GM21576 (cell line): ENCODE measurements at regions not wholly inside any gene's neighbourhood (a gene's known extent, or its start where the extent isn't known, plus 50 kb on each side); places are given as distances from the start of the nearest gene placed in this dataset.

Experiments used
- ATAC-seq: cut with Tn5 transposase; IDR thresholded peaks from one replicate; pipeline ENCODE4 v1.9.1; 2021; ENCODE audit warnings: mild to moderate bottlenecking, moderate library complexity; ENCODE audit not compliant: unreplicated experiment

DNA sequence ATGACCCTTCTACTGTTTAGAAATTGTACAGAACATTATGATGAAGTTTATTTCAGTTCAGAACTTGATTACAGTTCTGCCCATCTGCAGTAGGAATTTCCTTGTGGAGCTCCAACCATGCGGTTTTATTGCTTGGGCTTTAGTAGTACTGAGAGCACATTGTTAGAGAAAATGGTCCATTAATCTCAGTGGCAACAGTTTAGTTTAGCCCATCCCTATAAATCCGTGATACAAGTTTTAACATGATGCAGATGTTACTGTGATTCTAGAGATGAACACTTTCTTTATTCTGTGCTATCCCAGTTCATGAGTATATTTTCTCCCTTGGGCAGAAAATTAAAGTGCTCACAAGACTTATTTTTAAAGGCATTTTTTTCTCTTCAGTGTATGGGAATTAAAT lies 84.8 kb upstream of the FZD8 start:
- no peak for ATAC-seq

DNA sequence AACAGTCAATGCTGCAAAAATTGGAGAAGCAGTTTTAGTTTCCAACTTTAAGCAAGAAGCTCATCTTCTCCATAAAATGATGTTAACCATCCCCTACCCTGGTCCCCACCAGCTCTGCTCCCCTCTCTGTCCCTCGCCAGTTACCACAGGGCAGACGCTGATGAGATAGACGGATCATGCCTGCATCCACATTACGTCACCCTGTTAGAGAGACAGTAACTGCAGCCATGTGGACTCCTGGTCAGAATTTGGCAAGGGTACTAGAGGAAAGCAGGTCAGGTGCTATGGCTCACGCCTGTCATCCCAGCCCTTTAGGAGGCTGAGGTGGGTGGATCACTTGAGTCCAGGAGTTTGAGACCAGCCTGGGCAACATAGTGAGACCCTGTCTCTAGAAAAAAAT lies 81.9 kb upstream of the FZD8 start:
- no peak for ATAC-seq

DNA sequence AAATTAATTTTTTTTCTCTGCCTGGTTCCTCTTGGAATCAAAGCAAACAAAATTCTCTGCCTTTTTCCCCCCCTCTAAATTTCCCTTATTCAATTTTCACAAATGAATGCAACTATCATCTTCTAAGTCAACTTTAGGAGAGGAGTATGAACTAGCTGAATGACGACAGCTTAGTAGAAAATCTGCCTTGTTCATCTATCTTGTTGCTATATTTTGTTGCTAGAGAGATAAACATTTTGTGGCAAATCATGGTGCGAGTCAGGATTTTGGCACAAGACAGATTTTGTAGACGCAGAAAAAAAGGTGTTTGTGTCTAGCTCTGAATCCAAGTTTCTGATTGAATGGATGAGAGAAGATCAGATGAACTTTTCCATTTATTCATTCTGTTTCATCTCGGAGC lies 81.0 kb upstream of the FZD8 start:
- no peak for ATAC-seq

DNA sequence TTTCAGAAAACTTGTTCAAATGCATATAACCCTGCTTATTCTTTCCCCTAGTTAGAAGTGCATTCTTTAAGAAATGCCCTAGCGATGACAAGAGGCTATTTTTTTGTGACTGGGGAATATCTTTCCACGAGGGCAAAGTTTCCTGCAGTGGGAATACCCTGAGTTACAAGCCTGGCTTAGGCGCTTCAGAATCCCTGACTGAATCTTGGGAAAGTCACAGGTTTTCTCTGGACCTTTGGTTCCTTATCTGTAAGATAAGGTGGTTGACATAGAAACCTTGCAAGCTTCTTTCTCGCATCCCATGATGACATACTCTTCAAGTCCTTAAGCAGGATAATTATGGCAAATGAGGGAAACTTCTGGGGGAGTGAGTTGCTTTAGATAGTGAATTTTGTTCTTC lies 80.5 kb upstream of the FZD8 start:
- no peak for ATAC-seq

DNA sequence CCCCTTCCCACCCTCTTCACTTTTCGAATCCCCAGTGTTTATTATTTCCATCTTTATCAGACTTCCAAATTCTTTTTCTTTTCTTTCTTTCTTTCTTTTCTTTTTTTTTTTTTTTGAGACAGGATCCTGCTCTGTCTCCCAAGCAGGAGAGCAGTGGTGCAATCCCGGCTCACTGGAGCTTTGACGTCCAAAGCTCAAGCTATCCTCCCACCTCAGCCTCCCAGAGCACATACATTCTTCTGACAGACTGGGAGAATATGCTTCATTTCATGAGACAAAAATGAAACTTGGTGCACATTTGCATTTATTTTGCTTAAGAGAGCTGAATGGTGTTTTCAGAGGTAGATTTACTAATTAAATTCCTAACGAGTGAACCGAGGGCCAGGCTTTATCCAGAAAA lies 80.1 kb upstream of the FZD8 start:
- ATAC-seq = no peak

DNA sequence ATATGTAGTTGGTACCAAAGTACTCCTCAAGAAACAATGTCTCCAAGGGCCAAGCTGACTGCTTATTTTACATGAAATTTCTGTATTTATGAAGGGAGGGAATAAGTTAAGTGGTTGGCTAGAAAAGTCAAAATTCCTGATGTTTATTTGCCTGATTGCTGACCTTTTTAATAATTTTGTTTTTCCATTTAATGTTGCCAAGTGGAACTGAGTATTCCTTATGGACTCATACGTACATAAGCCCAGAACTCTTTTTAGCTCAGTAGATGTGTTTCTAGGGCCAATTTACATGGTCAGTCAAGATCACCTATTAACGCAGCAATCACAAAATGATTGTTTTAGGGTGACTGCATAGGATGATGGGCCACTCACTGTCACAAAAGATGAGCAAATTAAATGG lies 78.3 kb upstream of the FZD8 start:
- no peak for ATAC-seq

DNA sequence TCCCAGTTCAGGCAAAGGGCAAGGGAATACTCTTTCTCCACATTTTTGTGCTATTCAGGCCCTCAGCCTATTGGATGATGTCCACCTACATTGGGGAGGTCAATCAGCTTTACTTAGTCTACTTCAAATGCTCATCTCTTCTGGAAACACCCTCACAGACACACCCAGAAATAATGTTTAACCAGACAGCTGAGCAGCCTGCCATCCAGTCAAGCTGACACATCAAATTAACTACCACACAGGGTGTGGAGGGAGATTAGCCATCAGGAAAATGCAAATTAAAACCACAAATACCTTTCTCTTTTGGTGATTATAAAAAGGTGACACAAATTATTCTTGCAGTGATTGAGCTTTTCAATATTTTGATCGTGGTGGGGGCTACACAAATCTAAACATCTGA lies 74.7 kb upstream of the FZD8 start:
- ATAC-seq = no peak

DNA sequence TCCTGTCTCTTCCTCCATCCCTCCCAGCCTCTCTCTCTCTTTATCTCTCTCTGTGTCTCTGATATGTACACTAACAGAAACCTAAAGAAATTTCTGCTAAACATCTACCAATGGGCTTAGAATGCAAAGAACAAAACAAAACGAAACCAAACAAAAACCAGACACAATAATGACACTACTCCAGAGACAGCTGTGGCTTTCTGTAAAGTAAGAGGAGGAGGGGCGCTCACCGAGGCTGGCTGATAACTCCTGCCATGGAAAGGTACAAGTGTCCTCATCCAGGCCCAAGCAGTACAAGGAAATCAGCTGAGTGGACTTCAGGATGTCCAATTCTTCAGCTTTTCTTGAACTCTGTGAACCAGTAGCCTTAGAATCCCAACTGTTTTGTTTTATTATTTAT lies 70.4 kb upstream of the FZD8 start:
- no peak for ATAC-seq

DNA sequence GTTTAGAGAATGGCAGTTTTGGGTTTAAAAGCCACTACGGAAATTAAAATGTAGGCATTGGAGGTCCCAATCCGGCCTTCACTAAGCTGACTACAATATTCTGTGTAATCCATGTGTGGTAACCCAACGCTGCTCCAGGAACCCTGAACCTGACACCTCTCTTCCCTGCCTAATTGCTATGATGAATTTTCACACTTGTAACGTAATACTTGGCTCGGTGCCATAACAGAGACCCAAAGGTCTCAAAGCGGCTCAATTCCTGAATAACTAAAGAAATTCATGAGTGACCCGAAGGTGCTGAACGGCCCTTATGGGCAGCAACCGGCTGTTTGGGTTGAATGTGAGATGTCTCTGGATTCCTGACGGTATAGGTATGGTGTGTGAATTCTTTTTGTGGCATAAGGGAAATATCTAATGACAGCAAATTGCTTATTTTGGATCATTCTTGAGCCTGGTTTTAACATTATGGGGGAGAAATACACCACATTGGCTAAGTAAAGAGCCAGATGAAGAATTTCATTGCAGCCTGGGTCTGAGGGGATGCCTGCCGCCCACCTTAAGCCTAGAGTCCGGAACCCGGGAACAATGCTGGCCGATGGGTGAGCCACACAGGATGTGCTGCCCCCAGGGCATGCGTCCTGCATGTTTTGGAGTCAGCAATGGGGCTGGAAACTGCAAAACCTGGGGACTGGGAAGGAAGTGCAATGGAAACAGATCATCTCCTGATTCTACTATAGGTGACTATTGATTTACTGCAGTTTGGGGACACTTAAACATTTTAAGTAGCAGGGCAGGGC lies 69.7 kb upstream of the FZD8 start:
- no peak for ATAC-seq

DNA sequence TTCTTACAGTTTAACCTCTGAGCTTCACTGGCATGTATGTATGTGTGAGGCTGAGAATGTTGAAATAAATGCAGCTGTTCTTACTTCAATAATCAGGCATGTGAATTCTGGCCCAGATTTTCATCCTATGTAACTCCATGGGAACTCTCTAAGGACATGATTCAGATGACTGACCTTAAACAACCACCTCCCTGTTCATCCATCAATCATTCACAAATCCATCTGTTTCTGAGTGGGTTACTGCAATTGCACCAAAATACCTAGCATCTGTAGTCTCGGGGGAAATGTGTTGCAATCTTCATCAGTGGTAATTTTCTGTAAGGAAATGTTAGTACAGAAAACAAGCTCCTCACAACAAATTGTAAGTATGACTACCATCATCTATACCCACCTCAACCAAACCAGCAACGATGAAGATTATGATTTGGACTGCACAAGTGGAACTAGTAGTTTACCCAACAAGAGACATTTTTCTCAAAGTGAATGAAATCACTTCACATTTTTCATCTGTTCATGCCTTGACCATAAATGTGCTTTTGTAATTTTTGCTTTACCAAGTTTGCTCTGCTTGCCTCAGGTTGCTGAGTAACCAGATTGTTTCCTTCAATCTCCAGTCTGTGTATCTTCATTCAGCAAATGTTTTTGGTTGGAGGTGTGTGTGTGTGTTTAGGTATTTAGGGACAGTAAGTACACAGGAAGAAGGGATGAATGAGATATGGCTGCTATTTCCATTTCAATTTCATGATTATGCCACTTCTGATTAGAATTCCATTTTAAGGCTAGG lies 65.7 kb upstream of the FZD8 start:
- no peak for ATAC-seq

DNA sequence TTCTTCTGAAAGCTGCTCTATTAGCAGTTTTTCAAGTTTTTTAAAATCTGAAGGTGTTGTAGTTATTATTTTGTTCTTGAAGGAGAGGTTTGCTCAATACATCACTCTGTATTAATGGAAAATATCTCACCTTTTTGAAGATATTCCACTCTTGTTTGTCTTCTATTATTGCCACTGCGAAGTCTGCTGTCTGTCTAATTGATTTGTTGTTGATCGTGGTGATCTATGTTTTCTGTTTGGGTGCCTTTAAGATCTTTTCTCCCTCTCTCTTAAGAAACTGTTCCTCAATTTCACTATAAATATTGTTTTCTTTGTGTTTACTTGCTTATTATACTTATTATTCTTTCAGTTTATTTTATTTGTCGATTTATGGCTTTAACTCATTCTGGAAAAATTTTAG lies 64.9 kb upstream of the FZD8 start:
- no peak for ATAC-seq

DNA sequence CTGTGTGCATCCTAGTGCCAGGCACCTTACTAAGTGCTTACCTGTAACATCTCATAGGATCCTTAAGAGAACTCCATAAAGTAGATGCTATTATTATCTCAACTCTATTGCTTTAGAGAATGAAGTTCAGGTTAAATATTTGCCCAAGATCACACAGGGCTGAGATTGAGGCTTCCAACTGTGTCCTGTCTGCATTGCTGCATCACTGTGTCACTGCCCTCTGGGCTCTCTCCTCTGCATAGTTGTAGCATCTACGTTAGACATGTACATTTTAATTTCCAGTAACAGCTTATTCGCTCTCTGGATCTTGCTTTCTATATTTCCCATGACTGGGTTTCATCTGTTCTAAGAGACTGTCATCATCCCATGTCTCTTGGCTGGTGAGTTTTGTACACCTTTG lies 63.6 kb upstream of the FZD8 start:
- ATAC-seq = no peak

DNA sequence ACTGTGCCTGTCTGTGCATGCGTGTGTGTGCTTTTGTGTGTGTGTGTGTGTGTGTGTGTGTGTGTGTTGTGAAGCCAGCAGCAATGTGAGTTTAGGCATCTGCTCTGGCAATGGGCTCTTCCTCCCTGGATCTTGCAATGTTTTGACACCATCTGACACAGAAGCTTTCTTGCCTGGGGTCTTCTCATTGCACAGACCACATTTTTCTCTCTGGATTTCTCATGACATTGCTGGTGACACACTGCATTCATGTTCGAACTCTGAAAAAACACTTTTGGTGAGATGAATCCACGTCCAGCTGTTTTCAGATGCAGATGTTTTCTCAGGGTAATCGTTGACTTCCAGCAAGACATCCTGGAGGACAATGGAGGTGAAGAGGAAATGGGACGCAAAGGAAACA lies 63.0 kb upstream of the FZD8 start:
- ATAC-seq = no peak

DNA sequence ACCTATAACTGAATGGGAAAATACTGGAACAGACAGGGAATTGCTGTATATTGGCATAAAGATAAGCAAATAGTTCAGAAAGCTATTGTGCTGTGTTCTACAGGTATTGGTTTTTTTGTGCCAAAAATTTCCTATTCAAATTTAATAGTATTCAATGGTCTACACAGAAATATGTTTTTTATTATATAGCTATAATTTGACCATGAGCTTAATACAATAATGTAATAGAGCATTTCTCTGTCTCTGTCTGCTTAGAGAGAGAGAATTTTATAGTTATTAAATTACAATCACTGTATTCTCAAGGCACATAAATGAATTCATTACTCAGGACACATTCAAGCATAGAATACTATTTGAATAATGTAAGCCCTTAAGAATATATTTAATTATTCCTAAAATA lies 62.3 kb upstream of the FZD8 start:
- ATAC-seq = no peak

DNA sequence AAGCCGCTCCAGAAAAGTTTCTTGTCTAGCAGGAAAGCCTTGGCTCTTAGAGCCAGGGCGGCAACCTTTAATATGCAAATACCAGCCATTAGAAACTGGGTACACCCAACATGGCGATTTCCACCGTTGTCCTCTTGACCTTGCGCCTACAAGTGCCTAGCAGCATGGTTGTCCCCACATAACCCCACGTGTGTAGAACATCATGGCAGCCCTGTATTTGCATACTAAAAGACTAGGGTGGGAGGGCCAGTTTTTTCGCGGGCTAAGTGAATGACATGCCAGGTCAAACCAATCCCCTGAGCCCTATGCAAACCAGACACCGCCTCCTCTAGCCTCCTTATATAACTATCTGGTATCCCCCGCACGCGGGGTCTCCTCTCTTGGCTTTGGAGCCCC lies 58.4 kb upstream of the FZD8 start:
- ATAC-seq = no peak

DNA sequence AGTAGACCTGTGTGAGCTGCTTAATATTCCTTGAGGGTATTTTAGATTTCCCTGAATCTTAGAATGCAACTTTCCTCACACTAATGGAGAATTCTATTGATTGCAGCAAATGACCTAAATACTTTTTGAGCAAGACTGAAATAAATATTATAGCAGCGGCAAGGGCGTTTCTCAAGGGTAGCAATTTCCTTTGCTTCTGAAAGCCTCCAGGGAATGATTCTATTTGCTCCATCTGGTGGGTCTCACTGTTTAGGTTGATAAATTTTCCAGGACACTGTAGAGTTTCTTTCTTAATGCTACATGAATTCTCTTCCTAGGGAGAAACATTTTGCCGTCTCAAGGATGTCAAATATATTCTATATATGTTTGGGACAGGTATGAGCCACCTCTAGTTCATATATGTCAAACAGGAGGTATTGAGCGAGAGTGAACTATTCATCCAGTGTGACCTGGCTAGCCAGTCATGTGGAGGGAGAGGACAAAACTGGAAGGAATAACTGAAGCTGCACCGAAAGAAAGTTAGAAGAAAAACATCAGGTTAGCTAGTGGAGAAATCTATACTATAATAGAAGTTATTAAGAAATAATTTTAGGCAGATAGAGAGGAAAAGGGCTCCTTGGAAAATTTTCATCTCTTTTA lies 57.9 kb upstream of the FZD8 start:
- no peak for ATAC-seq

DNA sequence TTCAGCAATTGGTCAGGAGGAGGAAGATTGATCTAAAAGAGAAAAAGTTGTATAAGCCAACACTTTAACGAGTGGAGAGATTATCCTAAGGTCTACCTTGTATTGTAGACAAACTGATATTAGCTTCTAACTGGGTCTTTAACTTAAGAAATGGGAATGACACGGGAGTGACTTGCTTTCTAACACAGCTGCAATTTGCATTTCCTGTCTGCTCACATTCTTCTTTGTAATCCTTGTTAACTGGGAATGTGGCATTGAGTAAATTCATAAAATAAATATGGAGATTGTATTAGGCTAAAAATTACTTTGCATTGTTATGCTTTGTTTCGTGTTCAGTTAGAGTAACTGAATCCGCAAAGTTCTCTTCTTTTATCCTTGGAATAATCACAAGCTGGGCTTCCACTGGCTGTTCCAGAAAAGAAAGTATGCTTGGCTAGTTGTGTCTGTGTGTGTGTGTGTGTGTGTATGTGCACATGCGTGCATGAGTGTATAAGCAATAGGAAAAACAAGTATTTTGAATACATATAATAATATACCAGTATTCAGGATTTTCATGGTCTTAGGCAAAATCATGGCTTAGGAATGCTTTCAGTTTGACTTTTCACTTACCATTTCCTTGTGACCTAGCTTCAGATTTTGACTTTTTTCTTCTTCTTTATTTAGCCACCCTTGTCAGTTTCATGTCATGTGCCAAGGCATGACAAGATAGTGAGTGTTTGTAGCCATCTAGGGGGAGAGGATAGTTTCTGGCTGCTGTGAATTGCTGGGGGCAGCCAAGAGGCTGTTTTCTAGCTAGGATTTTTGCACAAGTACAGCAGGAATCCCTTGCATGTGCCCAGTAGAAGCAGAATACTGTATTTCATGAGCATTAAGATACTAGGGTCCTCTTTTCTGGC lies 54.5 kb upstream of the FZD8 start:
- no peak for ATAC-seq

DNA sequence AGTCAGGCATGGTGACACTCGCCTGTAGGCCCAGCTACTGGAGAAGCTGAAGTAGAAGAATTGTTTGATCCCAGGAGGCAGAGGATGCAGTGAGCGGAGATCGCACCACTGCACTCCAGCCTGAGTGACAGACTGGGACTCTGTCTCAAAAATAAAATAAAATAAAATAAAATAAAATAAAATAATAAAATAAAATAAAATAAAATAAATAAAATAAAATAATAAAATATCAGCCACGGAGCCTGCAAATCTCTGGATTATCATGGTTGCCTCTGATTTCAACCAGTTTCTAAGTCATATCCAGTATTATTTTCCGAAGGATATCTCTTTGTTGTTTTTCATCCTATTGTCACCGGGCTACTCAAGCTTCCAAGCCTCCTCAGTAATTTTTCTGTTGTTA lies 51.7 kb upstream of the FZD8 start:
- no peak for ATAC-seq
